ENCODE measurements at regions not wholly inside any gene's neighbourhood (a gene's known extent, or its start where the extent isn't known, plus 50 kb on each side); places are given as distances from the start of the nearest gene placed in this dataset.

- Histone ChIP-seq H3K36me3 (no peaks in the 10 kb centered on the region), H3K4me3 (no peak overlapping the region), H3K27me3 (no peaks in the 10 kb centered on the region), H3K9me3 (no peaks in the 10 kb centered on the region), H3K4me1 (no peaks in the 10 kb centered on the region), H3K27ac (no peak overlapping the region)
- intact Hi-C loops (cut with DNase I), result no loop called here
- TF ChIP-seq CTCF (IDR thresholded peaks at IDR 0.05), result no peak
- DNase-seq (ENCODE audit: low spot score in 2 of 2), result no peak
Measured at GRCh38 chr13:104086759-104087158, 1020.5 kb upstream of the SLC10A2 start.

GRCh38 chr13:104086210-104086609, 1020.0 kb upstream of the SLC10A2 start:
- H3K36me3 ChIP-seq, result no peaks in the 10 kb centered on the region
- H3K4me1 ChIP-seq, result no peaks in the 10 kb centered on the region
- no peaks in the 10 kb centered on the region for H3K27me3 ChIP-seq
- no peak for TF ChIP-seq CTCF (IDR thresholded peaks at IDR 0.05)
- no peak overlapping the region for H3K27ac ChIP-seq
- no peaks in the 10 kb centered on the region for H3K9me3 ChIP-seq
- no peak for DNase-seq (ENCODE audit: low spot score in 2 of 2)
- H3K4me3 ChIP-seq, result no peak overlapping the region
- intact Hi-C loops (cut with DNase I), result no loop called here

- intact Hi-C loops (cut with DNase I), result no loop called here
- H3K36me3 ChIP-seq, result no peaks in the 10 kb centered on the region
Measured at GRCh38 chr13:104085611-104086010, 1019.4 kb upstream of the SLC10A2 start.

GRCh38 chr13:104074326-104074725, 1008.1 kb upstream of the SLC10A2 start:
- DNase-seq (ENCODE audit: low spot score in 2 of 2), result no peak
- Histone ChIP-seq H3K36me3 (no peaks in the 10 kb centered on the region), H3K27me3 (no peaks in the 10 kb centered on the region), H3K27ac (no peak overlapping the region), H3K9me3 (no peaks in the 10 kb centered on the region), H3K4me3 (no peak overlapping the region), H3K4me1 (no peaks in the 10 kb centered on the region)
- no peak for TF ChIP-seq CTCF (IDR thresholded peaks at IDR 0.05)
- intact Hi-C loops (cut with DNase I), result no loop called here

More at GRCh38 chr13:104085611-104086010, 1019.4 kb upstream of the SLC10A2 start:
- H3K9me3 ChIP-seq, result no peaks in the 10 kb centered on the region
- H3K27ac ChIP-seq, result no peak overlapping the region
- no peaks in the 10 kb centered on the region for H3K27me3 ChIP-seq
- H3K4me1 ChIP-seq, result no peaks in the 10 kb centered on the region
- H3K4me3 ChIP-seq, result no peak overlapping the region
- DNase-seq (ENCODE audit: low spot score in 2 of 2), result no peak
- no peak for TF ChIP-seq CTCF (IDR thresholded peaks at IDR 0.05)

- no peak for TF ChIP-seq CTCF (IDR thresholded peaks at IDR 0.05)
- intact Hi-C loops (cut with DNase I), result no loop called here
Measured at GRCh38 chr13:104071806-104072205, 1005.6 kb upstream of the SLC10A2 start.

GRCh38 chr13:104065328-104065727, 999.1 kb upstream of the SLC10A2 start:
- no peak for TF ChIP-seq CTCF (IDR thresholded peaks at IDR 0.05)
- no peak for DNase-seq (ENCODE audit: low spot score in 2 of 2)
- no peaks in the 10 kb centered on the region for H3K9me3 ChIP-seq
- H3K4me3 ChIP-seq, result no peak overlapping the region
- no peaks in the 10 kb centered on the region for H3K27me3 ChIP-seq
- intact Hi-C loops (cut with DNase I), result no loop called here
- no peaks in the 10 kb centered on the region for H3K4me1 ChIP-seq
- H3K36me3 ChIP-seq, result no peaks in the 10 kb centered on the region
- H3K27ac ChIP-seq, result no peak overlapping the region

More at GRCh38 chr13:104071806-104072205, 1005.6 kb upstream of the SLC10A2 start:
- Histone ChIP-seq H3K9me3 (no peaks in the 10 kb centered on the region), H3K4me3 (no peak overlapping the region), H3K27ac (no peak overlapping the region), H3K36me3 (no peaks in the 10 kb centered on the region), H3K4me1 (no peaks in the 10 kb centered on the region), H3K27me3 (no peaks in the 10 kb centered on the region)
- DNase-seq (ENCODE audit: low spot score in 2 of 2), result no peak

Measured in ascending aorta (tissue), 2 donors.